Progenitor cell of endocrine pancreas (in vitro differentiated cells): ENCODE measurements at regions not wholly inside any gene's neighbourhood (a gene's known extent, or its start where the extent isn't known, plus 50 kb on each side); places are given as distances from the start of the nearest gene placed in this dataset.

Experiments
- DNase-seq: peaks from one replicate; pipeline ENCODE4 v3.0.0; 2021; ENCODE audit warnings: low spot score; ENCODE audit not compliant: unreplicated experiment
- H3K27ac Mint-ChIP-seq: 2 replicates; pipeline ENCODE4 v1.8.0; 2021; ENCODE audit warnings: mild to moderate bottlenecking, moderate library complexity, mixed read lengths
- H3K27me3 Mint-ChIP-seq: 2 replicates; pipeline ENCODE4 v1.8.0; 2021; ENCODE audit warnings: mixed read lengths
- H3K36me3 Mint-ChIP-seq: 2 replicates; pipeline ENCODE4 v1.8.0; 2022; ENCODE audit warnings: mixed read lengths; ENCODE audit not compliant: insufficient read depth
- H3K4me1 Mint-ChIP-seq: 2 replicates; pipeline ENCODE4 v1.8.0; 2021; ENCODE audit warnings: low read depth, mixed read lengths
- H3K4me3 Mint-ChIP-seq: 2 replicates; pipeline ENCODE4 v1.8.0; 2021; ENCODE audit warnings: low read depth, mild to moderate bottlenecking, moderate library complexity, mixed read lengths
- H3K9me3 Mint-ChIP-seq: 2 replicates; pipeline ENCODE4 v1.8.0; 2021; ENCODE audit warnings: low read depth, mixed read lengths
- TF ChIP-seq, protein P1 (sequence below): fragments of 200-600 bp; sonication (generic); IDR thresholded peaks from one replicate; pipeline ENCODE4 v1.5.0; 2021; ENCODE audit warnings: antibody characterized with exemption, mild to moderate bottlenecking; ENCODE audit not compliant: unreplicated experiment

DNA sequence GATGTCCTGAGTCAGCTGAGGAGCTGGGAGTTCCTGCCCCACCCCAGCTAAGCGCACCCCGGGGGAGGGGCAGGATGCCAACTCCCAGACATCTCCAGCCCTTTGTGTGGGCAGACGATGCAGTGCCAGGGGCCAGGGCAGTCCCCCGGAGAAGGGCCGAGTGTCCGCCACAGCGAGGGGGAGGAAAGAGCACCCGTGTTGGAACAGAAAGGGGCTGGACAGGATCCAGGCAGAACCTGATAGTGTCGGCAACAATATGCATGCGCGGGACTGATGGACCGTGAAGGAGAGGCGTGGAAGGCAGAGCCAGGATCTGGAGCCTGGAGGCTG is 1434.7 kb downstream of the BRD1 start:
- Mint-ChIP-seq H3K36me3 (no peaks in the 10 kb centered on the region), H3K4me1 (no peaks in the 10 kb centered on the region), H3K4me3 (no peak overlapping the region), H3K9me3 (no peaks in the 10 kb centered on the region), H3K27ac (no peak overlapping the region), H3K27me3 (peaks cover 91% of the 10 kb centered on the region)
- TF ChIP-seq, protein P1, sequence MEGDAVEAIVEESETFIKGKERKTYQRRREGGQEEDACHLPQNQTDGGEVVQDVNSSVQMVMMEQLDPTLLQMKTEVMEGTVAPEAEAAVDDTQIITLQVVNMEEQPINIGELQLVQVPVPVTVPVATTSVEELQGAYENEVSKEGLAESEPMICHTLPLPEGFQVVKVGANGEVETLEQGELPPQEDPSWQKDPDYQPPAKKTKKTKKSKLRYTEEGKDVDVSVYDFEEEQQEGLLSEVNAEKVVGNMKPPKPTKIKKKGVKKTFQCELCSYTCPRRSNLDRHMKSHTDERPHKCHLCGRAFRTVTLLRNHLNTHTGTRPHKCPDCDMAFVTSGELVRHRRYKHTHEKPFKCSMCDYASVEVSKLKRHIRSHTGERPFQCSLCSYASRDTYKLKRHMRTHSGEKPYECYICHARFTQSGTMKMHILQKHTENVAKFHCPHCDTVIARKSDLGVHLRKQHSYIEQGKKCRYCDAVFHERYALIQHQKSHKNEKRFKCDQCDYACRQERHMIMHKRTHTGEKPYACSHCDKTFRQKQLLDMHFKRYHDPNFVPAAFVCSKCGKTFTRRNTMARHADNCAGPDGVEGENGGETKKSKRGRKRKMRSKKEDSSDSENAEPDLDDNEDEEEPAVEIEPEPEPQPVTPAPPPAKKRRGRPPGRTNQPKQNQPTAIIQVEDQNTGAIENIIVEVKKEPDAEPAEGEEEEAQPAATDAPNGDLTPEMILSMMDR, result no peak
- DNase-seq, result no peak

- Mint-ChIP-seq H3K36me3 (no peaks in the 10 kb centered on the region), H3K4me1 (no peaks in the 10 kb centered on the region), H3K9me3 (no peaks in the 10 kb centered on the region), H3K4me3 (no peak overlapping the region), H3K27me3 (peaks cover 84% of the 10 kb centered on the region), H3K27ac (no peak overlapping the region)
- TF ChIP-seq, protein P1, result no peak
- no peak for DNase-seq
Observed at GRCh38 chr22:48391820-48392219, 1435.9 kb downstream of the BRD1 start.

- TF ChIP-seq, protein P1, result no peak
- H3K27me3 Mint-ChIP-seq, result peaks cover 84% of the 10 kb centered on the region
- H3K4me1 Mint-ChIP-seq, result no peaks in the 10 kb centered on the region
- no peak overlapping the region for H3K4me3 Mint-ChIP-seq
- peaks cover under 1% of the 10 kb centered on the region for H3K9me3 Mint-ChIP-seq
- H3K36me3 Mint-ChIP-seq, result no peaks in the 10 kb centered on the region
- no peak overlapping the region for H3K27ac Mint-ChIP-seq
- DNase-seq, result no peak
Observed at GRCh38 chr22:48391171-48391711, 1436.4 kb downstream of the BRD1 start.

GRCh38 chr22:48389916-48390315 is 1437.8 kb downstream of the BRD1 start:
- Mint-ChIP-seq H3K4me3 (no peak overlapping the region), H3K9me3 (peaks cover 7% of the 10 kb centered on the region), H3K27ac (no peak overlapping the region), H3K4me1 (no peaks in the 10 kb centered on the region), H3K27me3 (peaks cover 84% of the 10 kb centered on the region), H3K36me3 (no peaks in the 10 kb centered on the region)
- TF ChIP-seq, protein P1, result no peak
- DNase-seq, result no peak

- TF ChIP-seq, protein P1, result no peak
- no peak for DNase-seq
- H3K36me3 Mint-ChIP-seq, result no peaks in the 10 kb centered on the region
- no peaks in the 10 kb centered on the region for H3K4me1 Mint-ChIP-seq
- H3K27me3 Mint-ChIP-seq, result peaks cover 88% of the 10 kb centered on the region
- H3K4me3 Mint-ChIP-seq, result no peak overlapping the region
- peaks cover 7% of the 10 kb centered on the region for H3K9me3 Mint-ChIP-seq
- no peak overlapping the region for H3K27ac Mint-ChIP-seq
Observed at GRCh38 chr22:48382197-48382596, 1445.5 kb downstream of the BRD1 start.
